BJ (cell line): ENCODE measurements at regions not wholly inside any gene's neighbourhood (a gene's known extent, or its start where the extent isn't known, plus 50 kb on each side); places are given as distances from the start of the nearest gene placed in this dataset.

ENCODE experiments used
- CTCF ChIA-PET: fragments of 350-600 bp; formaldehyde crosslinking; extraction: SDS; loops from one replicate; lab custom pipeline; 2021; ENCODE audit warnings: antibody characterized with exemption, inconsistent platforms; lab: Yijun Ruan, JAX
- POLR2A ChIA-PET: fragments of 300-600 bp; sonication (Branson Sonifier 250); formaldehyde crosslinking; extraction: SDS; loops from one replicate; lab custom pipeline; 2021; ENCODE audit warnings: antibody characterized with exemption; lab: Charles Lee
- DNase-seq: peaks from one replicate; pipeline ENCODE4 v3.0.0-alpha.2; 2011; ENCODE audit warnings: low read depth
- H3K27me3 ChIP-seq: 2 replicates; pipeline ENCODE4 v1.6.0; 2011; ENCODE audit warnings: low read length; ENCODE audit not compliant: control insufficient read depth, insufficient read depth
- H3K36me3 ChIP-seq: 2 replicates; pipeline ENCODE4 v1.5.1; 2011; ENCODE audit warnings: low read length; ENCODE audit not compliant: control insufficient read depth, insufficient read depth
- H3K4me3 ChIP-seq: 2 replicates; pipeline ENCODE4 v1.5.1; 2011; ENCODE audit warnings: low read depth, mild to moderate bottlenecking, control low read depth, low read length
- CTCF ChIP-seq: IDR thresholded peaks from 2 replicates; pipeline ENCODE4 v1.5.1; 2011; ENCODE audit warnings: low read depth, mild to moderate bottlenecking, control low read depth, inconsistent platforms, low read length, moderate library complexity; ENCODE audit not compliant: insufficient read depth

GRCh38 chr5:62931153-62931950, 352.7 kb downstream of the LRRC70 start:
- H3K4me3 ChIP-seq = no peak overlapping the region
- no peak for DNase-seq
- no peaks in the 10 kb centered on the region for H3K36me3 ChIP-seq
- H3K27me3 ChIP-seq = no peaks in the 10 kb centered on the region
- TF ChIP-seq CTCF = no peak
- ChIA-PET CTCF (no interaction called here), POLR2A (no interaction called here)

- CTCF ChIA-PET = no interaction called here
- TF ChIP-seq CTCF = no peak
Measured at GRCh38 chr5:62922191-62922590, 343.6 kb downstream of the LRRC70 start.

GRCh38 chr5:62920856-62921255, 342.2 kb downstream of the LRRC70 start:
- Histone ChIP-seq H3K27me3 (no peaks in the 10 kb centered on the region), H3K36me3 (no peaks in the 10 kb centered on the region), H3K4me3 (no peak overlapping the region)
- no peak for DNase-seq
- POLR2A ChIA-PET = no interaction called here
- TF ChIP-seq CTCF = no peak
- CTCF ChIA-PET = no interaction called here

More at GRCh38 chr5:62922191-62922590, 343.6 kb downstream of the LRRC70 start:
- H3K4me3 ChIP-seq = no peak overlapping the region
- no peaks in the 10 kb centered on the region for H3K27me3 ChIP-seq
- H3K36me3 ChIP-seq = no peaks in the 10 kb centered on the region
- no peak for DNase-seq
- POLR2A ChIA-PET = no interaction called here

GRCh38 chr5:62909326-62909725, 330.7 kb downstream of the LRRC70 start:
- ChIA-PET CTCF (no interaction called here), POLR2A (no interaction called here)
- Histone ChIP-seq H3K4me3 (no peak overlapping the region), H3K36me3 (no peaks in the 10 kb centered on the region), H3K27me3 (no peaks in the 10 kb centered on the region)
- TF ChIP-seq CTCF = no peak
- DNase-seq = no peak

- H3K27me3 ChIP-seq = no peaks in the 10 kb centered on the region
- DNase-seq = no peak
- H3K36me3 ChIP-seq = no peaks in the 10 kb centered on the region
- TF ChIP-seq CTCF = no peak
- CTCF ChIA-PET = no interaction called here
- H3K4me3 ChIP-seq = no peak overlapping the region
- POLR2A ChIA-PET = no interaction called here
Measured at GRCh38 chr5:62902126-62902525, 323.5 kb downstream of the LRRC70 start.
